NCI-H146 treated with DMSO at 0.1 percent for 48 hours (cell line): ENCODE measurements at regions not wholly inside any gene's neighbourhood (a gene's known extent, or its start where the extent isn't known, plus 50 kb on each side); places are given as distances from the start of the nearest gene placed in this dataset.

ENCODE experiments used
- DNase-seq: peaks from one replicate; lab custom pipeline; 2025; ENCODE audit not compliant: unreplicated experiment; lab: John Stamatoyannopoulos, UW

DNA sequence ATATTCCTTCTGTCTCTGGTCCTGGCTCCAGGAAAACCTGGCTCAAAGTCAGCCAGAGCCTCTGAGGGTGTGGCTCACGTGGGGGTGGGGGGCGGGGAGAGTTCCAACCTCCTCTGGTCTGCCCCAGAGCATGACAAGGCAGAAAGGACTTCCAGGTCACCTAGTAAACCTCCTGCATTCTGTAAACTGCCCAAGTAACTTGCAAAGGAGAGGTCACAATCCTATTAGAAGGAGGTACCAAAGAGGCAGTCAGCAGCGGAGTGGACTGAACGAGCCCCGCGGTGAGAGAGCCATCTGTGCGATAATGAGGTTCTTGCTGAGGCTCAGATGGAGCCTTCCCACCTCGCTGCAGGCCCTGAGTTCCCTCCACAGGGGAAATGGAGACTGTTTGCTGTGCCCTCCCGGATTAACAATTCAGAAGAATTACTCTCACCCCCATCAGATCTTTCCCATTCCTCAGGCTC, 58.9 kb upstream of the GATA6 start:
- DNase-seq, result peak; percentile 38

- DNase-seq, result no peak
These were observed 57.2 kb upstream of the GATA6 start for GRCh38 chr18:22112215-22112614.

DNA sequence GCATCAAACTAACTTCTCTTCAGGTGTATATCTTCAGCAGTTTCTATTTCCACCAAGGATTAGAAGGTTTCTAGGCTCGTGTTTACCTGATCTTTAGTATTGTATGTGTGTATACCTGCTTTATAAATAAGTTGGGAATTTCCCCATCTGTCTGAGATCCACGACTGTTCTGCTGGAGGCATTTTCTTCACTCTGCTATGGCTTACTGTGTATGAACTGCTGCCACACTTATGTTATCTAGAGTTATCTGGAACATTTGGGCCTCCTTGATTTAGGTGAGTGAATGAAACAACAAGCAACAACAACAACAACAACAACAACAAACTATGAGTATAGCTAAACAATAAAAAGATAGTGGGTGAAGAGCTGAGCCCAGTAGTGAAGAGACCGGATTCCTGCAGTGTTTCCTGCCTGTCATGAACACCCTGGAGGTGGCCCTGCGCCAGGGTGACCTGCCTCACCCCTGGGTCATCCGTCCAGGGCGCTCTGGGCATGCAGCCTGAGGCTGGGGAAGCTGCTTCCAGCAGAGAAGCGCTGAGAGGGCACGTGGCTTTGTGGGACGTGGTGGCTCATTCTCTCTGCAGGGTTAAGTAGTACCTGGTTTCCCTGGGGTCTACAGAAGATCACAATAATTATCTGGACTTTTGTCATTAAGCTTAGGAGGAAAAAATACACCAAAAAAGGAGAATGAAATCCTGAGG, 56.1 kb upstream of the GATA6 start:
- no peak for DNase-seq

- no peak for DNase-seq
These were observed 54.7 kb upstream of the GATA6 start for GRCh38 chr18:22114526-22115321.

DNA sequence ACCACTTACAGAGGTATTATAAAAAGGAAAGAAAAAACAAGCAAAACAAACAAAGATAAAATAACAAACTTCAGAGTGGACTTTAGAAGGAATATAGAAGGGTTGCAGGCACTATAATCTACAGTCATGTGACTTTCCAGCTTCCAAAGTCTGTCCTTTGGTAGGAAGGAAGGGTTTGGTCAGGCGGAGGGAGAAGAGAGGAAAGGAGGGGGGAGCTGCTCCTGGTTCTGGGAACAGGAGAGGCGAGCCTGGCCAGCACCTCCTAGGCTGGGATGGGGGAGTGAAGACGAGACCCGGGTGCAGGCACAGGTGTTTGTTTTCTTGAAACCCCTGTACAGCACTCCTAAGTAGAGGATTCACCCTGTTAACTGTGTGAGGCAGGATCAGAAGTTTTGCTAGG, 53.8 kb upstream of the GATA6 start:
- DNase-seq, result no peak
